Upper lobe of left lung (tissue), 6 donors: ENCODE measurements at regions not wholly inside any gene's neighbourhood (a gene's known extent, or its start where the extent isn't known, plus 50 kb on each side); places are given as distances from the start of the nearest gene placed in this dataset.

Source experiments
- ATAC-seq, 2 donors: fragments of 200-7000 bp; cut with Tn5 transposase; one replicate each; pipeline ENCODE4 v1.9.1; 2022; ENCODE audit warnings: mild to moderate bottlenecking in 2 of 2, moderate library complexity in 2 of 2; ENCODE audit not compliant: low FRiP score in 2 of 2
- DNase-seq, 2 donors: peaks; one replicate each; pipeline ENCODE4 v3.0.0-alpha.2; 2019 to 2020
- H3K27ac ChIP-seq, 4 donors: fragments of 200-600 bp; sonication (generic); one replicate each; pipeline ENCODE4 v1.5.1; 2016 to 2019
- H3K27me3 ChIP-seq, 4 donors: fragments of 200-600 bp; sonication (generic); one replicate each; pipeline ENCODE4 v1.5.1; 2017 to 2019
- H3K36me3 ChIP-seq, 4 donors: fragments of 200-600 bp; sonication (generic); one replicate each; pipeline ENCODE4 v1.5.1; 2016 to 2019
- H3K4me1 ChIP-seq, 4 donors: fragments of 200-600 bp; sonication (generic); one replicate each; pipeline ENCODE4 v1.5.1; 2018 to 2019
- H3K4me3 ChIP-seq, 4 donors: fragments of 200-600 bp; sonication (generic); one replicate each; pipeline ENCODE4 v1.5.1; 2017 to 2019; ENCODE audit warnings: mild to moderate bottlenecking in 2 of 4, moderate library complexity in 1 of 4
- H3K9me3 ChIP-seq, 4 donors: fragments of 200-600 bp; sonication (generic); one replicate each; pipeline ENCODE4 v1.5.1; 2018 to 2019
- CTCF ChIP-seq, 6 experiments: fragments of 450-650 bp in 4 of 6; fragments of 200-600 bp in 2 of 6; sonication (generic) in 2 of 6; IDR thresholded peaks; one replicate each; pipeline ENCODE4 v1.5.1; 2016 to 2019; ENCODE audit warnings: antibody characterized with exemption in 6 of 6
- EP300 ChIP-seq, 4 donors: sonication (generic); formaldehyde crosslinking; IDR thresholded peaks; one replicate each; pipeline ENCODE4 v1.5.1; 2017; ENCODE audit warnings: antibody characterized with exemption in 4 of 4, control low read depth in 2 of 4
- POLR2A ChIP-seq, 4 donors: fragments of 450-650 bp; IDR thresholded peaks; one replicate each; pipeline ENCODE4 v1.5.1; 2016 to 2017; ENCODE audit warnings: antibody characterized with exemption in 4 of 4, mild to moderate bottlenecking in 2 of 4
- POLR2AphosphoS5 ChIP-seq, 2 donors: sonication (generic); formaldehyde crosslinking; IDR thresholded peaks; one replicate each; pipeline ENCODE4 v1.5.1; 2017; ENCODE audit warnings: antibody characterized with exemption in 2 of 2
- WGBS, 2 donors: methylation state at CpG; one replicate each; pipeline ENCODE4 v1.1.5; 2017 to 2018; 5-methylcytosine and 5-hydroxymethylcytosine counted together
- small RNA-seq, 4 donors: library from RNA; depleted of rRNA; stranded (forward); fragments of <200 nt; gene quantifications; one replicate each; pipeline ENCODE3, GENCODE V24; 2016
- donor health status: DM: no; HTN: no; CAD: no; lungs with moderate emphysema.
- donor health status: DM: no; HTN: yes; CAD: no; lungs with severe emphysema.

GRCh38 chr13:34886121-34886875 is 55.8 kb upstream of the NBEA start:
- 42 to 49% methylated on average over 2 of the region's 2 CpGs for WGBS, 2 donors
- no peak for DNase-seq
- no peak for TF ChIP-seq EP300 (IDR thresholded peaks at IDR 0.05)
- TF ChIP-seq CTCF (IDR thresholded peaks at IDR 0.05), result no peak
- TF ChIP-seq POLR2A (IDR thresholded peaks at IDR 0.05), result no peak
- TF ChIP-seq POLR2AphosphoS5 (IDR thresholded peaks at IDR 0.05), result no peak

GRCh38 chr13:34886987-34887386 is 55.1 kb upstream of the NBEA start:
- Histone ChIP-seq H3K4me3 (no peak overlapping the region), H3K36me3 (no peaks in the 10 kb centered on the region), H3K9me3 (no peaks in the 10 kb centered on the region), H3K27ac (no peak overlapping the region), H3K4me1 (no peaks in the 10 kb centered on the region), H3K27me3 (no peaks in the 10 kb centered on the region)
- TF ChIP-seq POLR2A (IDR thresholded peaks at IDR 0.05) (no peak), CTCF (IDR thresholded peaks at IDR 0.05) (no peak), EP300 (IDR thresholded peaks at IDR 0.05) (no peak), POLR2AphosphoS5 (IDR thresholded peaks at IDR 0.05) (no peak)
- 70 to 89% methylated on average over 1 of the region's 1 CpG for WGBS, 2 donors
- ATAC-seq (no peak), DNase-seq (no peak)

More at GRCh38 chr13:34886121-34886875, 55.8 kb upstream of the NBEA start:
- no peak for ATAC-seq
- no peaks in the 10 kb centered on the region for H3K9me3 ChIP-seq
- no peak overlapping the region for H3K27ac ChIP-seq
- H3K36me3 ChIP-seq, result no peaks in the 10 kb centered on the region
- no peaks in the 10 kb centered on the region for H3K4me1 ChIP-seq
- H3K4me3 ChIP-seq, result no peak overlapping the region
- no peaks in the 10 kb centered on the region for H3K27me3 ChIP-seq

Small RNAs in the stretch of these regions (small RNA-seq; reads per million reads assigned to genes)
- gene AL356321.1 (0 reads per million in 4 donors), gene RF00402 (0 reads per million in 4 donors)
